ENCODE measurements at regions not wholly inside any gene's neighbourhood (a gene's known extent, or its start where the extent isn't known, plus 50 kb on each side); places are given as distances from the start of the nearest gene placed in this dataset.

DNA sequence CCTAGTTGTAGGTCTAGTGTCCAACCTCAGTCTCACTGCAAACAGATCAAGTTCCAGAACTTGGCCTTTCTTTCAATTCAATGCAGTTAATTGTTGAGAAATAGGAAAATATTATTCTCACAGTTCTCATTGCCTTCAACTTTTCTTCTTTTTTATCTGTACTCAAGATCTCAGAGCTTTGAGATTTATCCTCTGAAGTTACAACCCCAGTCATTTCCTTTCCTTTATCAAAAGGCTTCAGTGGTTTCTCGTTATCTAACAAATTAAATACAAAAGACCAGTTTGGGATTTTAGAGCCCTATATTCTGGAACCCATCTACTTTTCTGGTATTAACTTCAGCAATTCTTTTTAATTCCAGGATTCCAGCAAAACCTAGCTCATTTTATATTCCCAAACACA lies 130.2 kb downstream of the TMA16 start:
- TF ChIP-seq, protein P1, sequence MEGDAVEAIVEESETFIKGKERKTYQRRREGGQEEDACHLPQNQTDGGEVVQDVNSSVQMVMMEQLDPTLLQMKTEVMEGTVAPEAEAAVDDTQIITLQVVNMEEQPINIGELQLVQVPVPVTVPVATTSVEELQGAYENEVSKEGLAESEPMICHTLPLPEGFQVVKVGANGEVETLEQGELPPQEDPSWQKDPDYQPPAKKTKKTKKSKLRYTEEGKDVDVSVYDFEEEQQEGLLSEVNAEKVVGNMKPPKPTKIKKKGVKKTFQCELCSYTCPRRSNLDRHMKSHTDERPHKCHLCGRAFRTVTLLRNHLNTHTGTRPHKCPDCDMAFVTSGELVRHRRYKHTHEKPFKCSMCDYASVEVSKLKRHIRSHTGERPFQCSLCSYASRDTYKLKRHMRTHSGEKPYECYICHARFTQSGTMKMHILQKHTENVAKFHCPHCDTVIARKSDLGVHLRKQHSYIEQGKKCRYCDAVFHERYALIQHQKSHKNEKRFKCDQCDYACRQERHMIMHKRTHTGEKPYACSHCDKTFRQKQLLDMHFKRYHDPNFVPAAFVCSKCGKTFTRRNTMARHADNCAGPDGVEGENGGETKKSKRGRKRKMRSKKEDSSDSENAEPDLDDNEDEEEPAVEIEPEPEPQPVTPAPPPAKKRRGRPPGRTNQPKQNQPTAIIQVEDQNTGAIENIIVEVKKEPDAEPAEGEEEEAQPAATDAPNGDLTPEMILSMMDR (IDR thresholded peaks at IDR 0.05) = no peak
- TF ChIP-seq POLR2A (IDR thresholded peaks at IDR 0.05) = no peak
- Histone ChIP-seq H3K27me3 (no peaks in the 10 kb centered on the region), H3K27ac (no peak overlapping the region), H3K4me1 (no peaks in the 10 kb centered on the region), H3K9me3 (no peaks in the 10 kb centered on the region), H3K4me3 (no peak overlapping the region), H3K36me3 (replicated peaks in 1 of 2; ENCODE audit: insufficient read depth in 1 of 2, low read depth in 2 of 2) (no peaks in the 10 kb centered on the region)
- 60 to 70% methylated on average over 1 of the region's 1 CpG for WGBS, 2 donors
- DNase-seq (no peak), ATAC-seq (no peak)
- intact Hi-C loops (cut with DNase I) = no loop called here

DNA sequence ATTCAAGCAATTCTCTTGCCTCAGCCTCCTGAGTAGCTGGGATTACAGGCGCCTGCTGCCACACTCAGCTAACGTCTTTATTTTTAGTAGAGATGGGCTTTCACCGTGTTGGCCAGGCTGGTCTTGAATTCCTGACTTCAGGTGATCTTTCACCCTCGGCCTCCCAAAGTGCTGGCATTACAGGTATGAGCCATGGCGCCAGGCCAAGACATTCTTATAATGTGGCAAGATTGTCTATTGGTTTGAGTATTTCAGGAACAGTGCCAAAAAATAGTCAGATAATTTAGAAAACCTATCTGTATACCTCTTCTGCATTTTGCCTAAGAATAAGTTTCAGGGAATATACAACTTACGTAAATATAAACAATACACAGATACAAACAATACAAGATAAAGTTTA lies 136.8 kb downstream of the TMA16 start:
- H3K4me3 ChIP-seq = no peak overlapping the region
- TF ChIP-seq POLR2A (IDR thresholded peaks at IDR 0.05) = no peak
- TF ChIP-seq, protein P1 (IDR thresholded peaks at IDR 0.05) = no peak
- 44 to 55% methylated on average over 6 of the region's 6 CpGs for WGBS, 2 donors
- no peak overlapping the region for H3K27ac ChIP-seq
- intact Hi-C loops (cut with DNase I) = no loop called here
- H3K36me3 ChIP-seq (replicated peaks in 1 of 2; ENCODE audit: insufficient read depth in 1 of 2, low read depth in 2 of 2) = no peaks in the 10 kb centered on the region
- no peaks in the 10 kb centered on the region for H3K27me3 ChIP-seq
- H3K4me1 ChIP-seq = no peaks in the 10 kb centered on the region
- DNase-seq (peak in 1 of 4 donors; percentile 8), ATAC-seq (no peak)
- H3K9me3 ChIP-seq = no peaks in the 10 kb centered on the region

DNA sequence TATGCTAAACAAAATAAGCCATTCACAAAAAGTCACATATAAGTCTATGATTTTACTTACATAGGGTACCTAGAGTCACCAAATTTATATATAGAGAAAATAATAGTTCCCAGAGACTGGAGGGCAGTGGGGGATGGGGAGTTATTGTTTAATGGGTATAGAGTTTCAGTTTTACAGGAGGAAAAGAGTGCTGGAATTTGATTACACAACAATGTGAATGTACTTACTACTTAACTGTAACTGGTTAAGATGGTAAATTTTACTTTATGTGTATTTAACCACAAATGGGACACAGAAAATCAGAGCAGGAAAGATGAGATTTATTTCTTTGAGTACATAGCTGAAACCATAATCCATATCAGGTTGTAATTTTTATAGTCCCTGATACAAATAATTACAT lies 144.4 kb downstream of the TMA16 start:
- no peaks in the 10 kb centered on the region for H3K27me3 ChIP-seq
- H3K9me3 ChIP-seq = no peaks in the 10 kb centered on the region
- H3K4me3 ChIP-seq = no peak overlapping the region
- H3K4me1 ChIP-seq = no peaks in the 10 kb centered on the region
- DNase-seq = no peak
- no peak for ATAC-seq
- no peak overlapping the region for H3K27ac ChIP-seq
- intact Hi-C loops (cut with DNase I) = no loop called here
- TF ChIP-seq, protein P1 (IDR thresholded peaks at IDR 0.05) = no peak
- no peak for TF ChIP-seq POLR2A (IDR thresholded peaks at IDR 0.05)
- no peaks in the 10 kb centered on the region for H3K36me3 ChIP-seq (replicated peaks in 1 of 2; ENCODE audit: insufficient read depth in 1 of 2, low read depth in 2 of 2)

DNA sequence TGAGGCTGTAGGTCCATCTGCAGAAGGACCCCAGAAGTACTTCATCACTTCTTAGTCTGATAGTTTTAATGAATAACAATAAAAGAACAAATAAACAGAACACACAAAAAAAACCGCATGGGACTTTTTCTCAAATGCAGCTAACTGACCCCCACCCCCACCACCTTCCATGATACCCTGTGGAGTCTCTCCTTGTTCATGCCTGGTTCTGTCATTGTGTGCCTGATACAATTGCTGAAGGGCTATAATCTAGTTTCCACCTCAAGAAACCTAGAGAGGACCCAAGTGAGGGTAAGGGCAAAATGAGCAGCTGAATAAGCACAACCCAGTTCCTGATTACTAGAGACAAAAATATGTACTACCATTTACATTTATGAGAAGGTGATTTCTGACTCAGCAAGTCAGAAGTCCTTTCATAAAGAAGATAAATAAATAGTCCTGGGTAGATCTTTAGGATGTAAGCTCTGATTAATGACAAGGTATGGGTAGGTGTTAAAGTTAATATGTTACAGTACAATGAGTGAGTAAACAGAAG lies 155.1 kb downstream of the TMA16 start:
- intact Hi-C loops (cut with DNase I) = no loop called here
- Histone ChIP-seq H3K36me3 (replicated peaks in 1 of 2; ENCODE audit: insufficient read depth in 1 of 2, low read depth in 2 of 2) (no peaks in the 10 kb centered on the region), H3K27ac (no peak overlapping the region), H3K9me3 (no peaks in the 10 kb centered on the region), H3K4me3 (no peak overlapping the region), H3K4me1 (no peaks in the 10 kb centered on the region), H3K27me3 (no peaks in the 10 kb centered on the region)
- 40 to 52% methylated on average over 1 of the region's 1 CpG for WGBS, 2 donors
- DNase-seq (no peak), ATAC-seq (no peak)
- TF ChIP-seq POLR2A (IDR thresholded peaks at IDR 0.05) = no peak
- TF ChIP-seq, protein P1 (IDR thresholded peaks at IDR 0.05) = no peak

DNA sequence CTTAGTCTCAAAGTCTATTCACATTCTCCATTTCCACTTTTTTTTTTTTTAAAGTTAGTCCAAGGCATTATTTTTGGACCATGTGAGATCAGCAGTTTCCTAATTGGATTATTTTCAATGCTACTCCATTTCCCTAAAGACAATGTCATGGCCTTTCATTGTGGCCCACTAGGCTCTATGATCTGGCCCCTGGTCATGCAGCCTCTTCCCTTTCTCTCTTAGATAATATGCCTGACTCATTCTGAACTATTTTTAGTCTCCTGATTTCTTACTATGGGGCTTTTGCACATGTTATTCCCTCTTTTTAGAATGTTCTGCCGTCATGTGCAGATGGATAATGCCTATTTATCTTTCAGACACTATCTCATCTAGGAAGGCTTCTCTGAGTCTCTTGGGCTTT lies 157.3 kb downstream of the TMA16 start:
- TF ChIP-seq, protein P1 (IDR thresholded peaks at IDR 0.05) = no peak
- TF ChIP-seq POLR2A (IDR thresholded peaks at IDR 0.05) = no peak
- intact Hi-C loops (cut with DNase I) = no loop called here
- no peak overlapping the region for H3K4me3 ChIP-seq
- WGBS, 2 donors = 74 to 75% methylated on average over 1 of the region's 1 CpG
- no peak for ATAC-seq
- no peaks in the 10 kb centered on the region for H3K4me1 ChIP-seq
- H3K36me3 ChIP-seq (replicated peaks in 1 of 2; ENCODE audit: insufficient read depth in 1 of 2, low read depth in 2 of 2) = no peaks in the 10 kb centered on the region
- DNase-seq = no peak
- H3K9me3 ChIP-seq = no peaks in the 10 kb centered on the region
- H3K27ac ChIP-seq = no peak overlapping the region
- no peaks in the 10 kb centered on the region for H3K27me3 ChIP-seq

Measured in body of pancreas (tissue), 4 donors.